ENCODE measurements at regions not wholly inside any gene's neighbourhood (a gene's known extent, or its start where the extent isn't known, plus 50 kb on each side); places are given as distances from the start of the nearest gene placed in this dataset.

- TF ChIP-seq POLR2A (IDR thresholded peaks at IDR 0.05) (no peak), POLR2AphosphoS5 (IDR thresholded peaks at IDR 0.05) (no peak)
These were observed 667.0 kb downstream of the LIG4 start for GRCh38 chr13:107548338-107548737.

Data from breast epithelium (tissue), 3 donors.